Psoas muscle (tissue), 7 donors: ENCODE measurements at regions not wholly inside any gene's neighbourhood (a gene's known extent, or its start where the extent isn't known, plus 50 kb on each side); places are given as distances from the start of the nearest gene placed in this dataset.

Experiments used
- ATAC-seq, 4 donors: fragments of 200-7000 bp; cut with Tn5 transposase; one replicate each; pipeline ENCODE4 v1.9.1; 2020; ENCODE audit warnings: moderate library complexity in 3 of 4, mild to moderate bottlenecking in 2 of 4
- DNase-seq, 2 donors: peaks; one replicate each; pipeline ENCODE4 v3.0.0-alpha.2; 2020
- H3K27ac ChIP-seq: fragments of 200-600 bp; one replicate; pipeline ENCODE4 v1.8.0; 2022
- H3K27me3 ChIP-seq, 3 donors: fragments of 200-600 bp in 1 of 3; one replicate each; pipeline versions ENCODE4 v1.6.1 to v1.8.0; 2013 to 2022; ENCODE audit warnings: low read length in 2 of 3, mild to moderate bottlenecking in 2 of 3, moderate library complexity in 1 of 3; ENCODE audit not compliant: insufficient read depth in 3 of 3
- H3K36me3 ChIP-seq, 2 donors: fragments of 200-600 bp in 1 of 2; one replicate each; pipeline versions ENCODE4 v1.6.1 to v1.8.0; 2013 to 2022; ENCODE audit warnings: low read depth in 1 of 2, mild to moderate bottlenecking in 1 of 2, moderate library complexity in 1 of 2; ENCODE audit not compliant: insufficient read depth in 1 of 2
- H3K4me1 ChIP-seq: fragments of 200-600 bp; one replicate; pipeline ENCODE4 v1.8.0; 2022
- H3K4me3 ChIP-seq: fragments of 200-600 bp; one replicate; pipeline ENCODE4 v1.8.0; 2022; ENCODE audit warnings: mild to moderate bottlenecking
- H3K9me3 ChIP-seq: fragments of 200-600 bp; one replicate; pipeline ENCODE4 v1.8.0; 2022
- CTCF ChIP-seq: fragments of 200-600 bp; IDR thresholded peaks from one replicate; pipeline ENCODE4 v1.8.0; 2022; ENCODE audit warnings: antibody characterized with exemption
- WGBS, 3 donors: extraction: QIAGEN DNeasy Blood & Tissue Kit; methylation state at CpG; one replicate each; pipeline versions ENCODE4 v1.1.6 to v1.1.7; 2013; 5-methylcytosine and 5-hydroxymethylcytosine counted together
- intact Hi-C, 2 donors: fragments of 100-400 bp; cut with DNase I; formaldehyde crosslinking; loops; one replicate each; pipeline versions ENCODE4 v1.11.0 to v1.14.2; 2022
- donor health status: healthy with polysubstance abuse.
- donor health status: DM: no; HTN: no; CAD: no; lungs with moderate emphysema.
- donor health status: Bipolar disorder and iron deficiency.
- donor health status: healthy.
- donor health status: DM: yes; HTN: yes; CAD: no.
- donor health status: DM: no; HTN: no; CAD: no.
- donor health status: DM: yes; HTN: yes; CAD: no.

GRCh38 chr6:169406804-169407203, 153.2 kb upstream of the THBS2 start:
- no peaks in the 10 kb centered on the region for H3K4me1 ChIP-seq

GRCh38 chr6:169406034-169406433, 152.4 kb upstream of the THBS2 start:
- H3K27me3 ChIP-seq = no peaks in the 10 kb centered on the region
- 91 to 97% (median 94%) methylated on average over 2 of the region's 2 CpGs for WGBS, 3 donors
- H3K9me3 ChIP-seq = no peaks in the 10 kb centered on the region
- no peak for DNase-seq
- no peak overlapping the region for H3K4me3 ChIP-seq
- H3K4me1 ChIP-seq = no peaks in the 10 kb centered on the region
- TF ChIP-seq CTCF = no peak
- H3K27ac ChIP-seq = no peak overlapping the region
- ATAC-seq = no peak
- intact Hi-C loops = no loop called here
- no peaks in the 10 kb centered on the region for H3K36me3 ChIP-seq

More at GRCh38 chr6:169406804-169407203, 153.2 kb upstream of the THBS2 start:
- Histone ChIP-seq H3K4me3 (no peak overlapping the region), H3K27me3 (no peaks in the 10 kb centered on the region), H3K36me3 (no peaks in the 10 kb centered on the region), H3K9me3 (no peaks in the 10 kb centered on the region), H3K27ac (no peak overlapping the region)
- 78 to 82% (median 78%) methylated on average over 5 of the region's 5 CpGs for WGBS, 3 donors
- intact Hi-C loops = no loop called here
- TF ChIP-seq CTCF = no peak
- DNase-seq (no peak), ATAC-seq (no peak)

GRCh38 chr6:169404828-169405227, 151.2 kb upstream of the THBS2 start:
- no peaks in the 10 kb centered on the region for H3K4me1 ChIP-seq
- no peaks in the 10 kb centered on the region for H3K9me3 ChIP-seq
- TF ChIP-seq CTCF = no peak
- H3K4me3 ChIP-seq = no peak overlapping the region
- no peak for ATAC-seq
- WGBS, 3 donors = 87 to 92% (median 89%) methylated on average over 6 of the region's 6 CpGs
- no peak overlapping the region for H3K27ac ChIP-seq
- H3K36me3 ChIP-seq = no peaks in the 10 kb centered on the region
- DNase-seq = no peak
- no peaks in the 10 kb centered on the region for H3K27me3 ChIP-seq
- intact Hi-C loops = no loop called here

- no peak for DNase-seq
- no peak overlapping the region for H3K27ac ChIP-seq
- no peak for ATAC-seq
- no peaks in the 10 kb centered on the region for H3K4me1 ChIP-seq
- H3K4me3 ChIP-seq = no peak overlapping the region
- no peak for TF ChIP-seq CTCF
- intact Hi-C loops = no loop called here
- no peaks in the 10 kb centered on the region for H3K9me3 ChIP-seq
- peaks cover 0 to 11% (median 2%) of the 10 kb centered on the region in 3 donors for H3K27me3 ChIP-seq
- 76 to 84% (median 79%) methylated on average over 14 of the region's 14 CpGs for WGBS, 3 donors
- H3K36me3 ChIP-seq = no peaks in the 10 kb centered on the region
These were observed 144.9 kb upstream of the THBS2 start for GRCh38 chr6:169398342-169399105.

GRCh38 chr6:169397684-169398083, 144.0 kb upstream of the THBS2 start:
- Histone ChIP-seq H3K27ac (no peak overlapping the region), H3K4me3 (no peak overlapping the region), H3K27me3 (peaks cover 0 to 11% (median 2%) of the 10 kb centered on the region in 3 donors), H3K36me3 (no peaks in the 10 kb centered on the region), H3K4me1 (no peaks in the 10 kb centered on the region), H3K9me3 (no peaks in the 10 kb centered on the region)
- DNase-seq (no peak), ATAC-seq (no peak)
- TF ChIP-seq CTCF = no peak
- intact Hi-C loops = no loop called here
- 82 to 92% (median 86%) methylated on average over 12 of the region's 12 CpGs for WGBS, 3 donors
